H1 (cell line): ENCODE measurements at regions not wholly inside any gene's neighbourhood (a gene's known extent, or its start where the extent isn't known, plus 50 kb on each side); places are given as distances from the start of the nearest gene placed in this dataset.

Experiments
- CTCF ChIA-PET: fragments of 300-600 bp; sonication (Branson Sonifier 250); formaldehyde crosslinking; loops from one replicate; lab custom pipeline; 2021; ENCODE audit not compliant: partially characterized antibody; lab: Charles Lee
- POLR2A ChIA-PET: fragments of 300-600 bp; sonication (Branson Sonifier 250); formaldehyde crosslinking; loops from one replicate; lab custom pipeline; 2021; ENCODE audit warnings: inconsistent platforms; ENCODE audit not compliant: partially characterized antibody; lab: Charles Lee
- DNase-seq, 2 experiments: peaks; one replicate each; pipeline versions ENCODE4 v3.0.0 to v3.0.0-alpha.2; 2010 to 2022; ENCODE audit warnings: low spot score in 2 of 2, low read depth in 1 of 2, mixed read lengths in 1 of 2
- FAIRE-seq: peaks from 2 replicates; lab custom pipeline; 2011; peaks lifted over from hg19 to GRCh38; lab: Jason Lieb, UNC
- H2AFZ ChIP-seq: 2 replicates; pipeline ENCODE4 v1.8.1; 2012; ENCODE audit warnings: low read length, inconsistent platforms
- H2AK5ac ChIP-seq: 2 replicates; pipeline ENCODE4 v1.6.1; 2013; ENCODE audit warnings: low read depth, low read length
- H2BK120ac ChIP-seq: replicated peaks from 2 replicates; pipeline ENCODE3; 2013; ENCODE audit warnings: low read depth, low read length, inconsistent platforms
- H2BK12ac ChIP-seq: 2 replicates; pipeline ENCODE4 v1.6.1; 2013; ENCODE audit warnings: low read depth, low read length
- H2BK15ac ChIP-seq: 2 replicates; pipeline ENCODE4 v1.6.1; 2013; ENCODE audit warnings: low read length
- H2BK20ac ChIP-seq: 2 replicates; pipeline ENCODE4 v1.6.1; 2013; ENCODE audit warnings: low read length
- H2BK5ac ChIP-seq: 2 replicates; pipeline ENCODE4 v1.6.1; 2013; ENCODE audit warnings: low read depth, low read length
- H3K14ac ChIP-seq: 2 replicates; pipeline ENCODE4 v1.6.1; 2013; ENCODE audit warnings: inconsistent platforms; ENCODE audit not compliant: insufficient read length
- H3K18ac ChIP-seq: 2 replicates; pipeline ENCODE4 v1.6.1; 2013; ENCODE audit warnings: low read length; ENCODE audit errors: extremely low read depth
- H3K23ac ChIP-seq: 2 replicates; pipeline ENCODE4 v1.6.1; 2013; ENCODE audit warnings: inconsistent platforms; ENCODE audit not compliant: insufficient read length
- H3K23me2 ChIP-seq: 2 replicates; pipeline ENCODE4 v1.6.1; 2013; ENCODE audit warnings: low read depth, low read length
- H3K27ac ChIP-seq: 2 replicates; pipeline ENCODE4 v1.6.1; 2011; ENCODE audit warnings: low read depth, low read length, inconsistent platforms
- H3K27me3 ChIP-seq, 4 experiments: replicated peaks in 1 of 4; 1 replicate in 1 of 4; 2 replicates in 3 of 4; pipeline versions ENCODE4 v1.6.1 to v1.8.1; 2011 to 2013; ENCODE audit warnings: low read length in 3 of 4, mild to moderate bottlenecking in 3 of 4, inconsistent platforms in 2 of 4, mixed read lengths in 2 of 4, moderate library complexity in 1 of 4; ENCODE audit not compliant: control insufficient read depth in 3 of 4, insufficient read depth in 3 of 4; ENCODE audit errors: extremely low read depth in 1 of 4
- H3K36me3 ChIP-seq, 4 experiments: 2 replicates each; pipeline versions ENCODE4 v1.6.1 to v1.8.1; 2011 to 2013; ENCODE audit warnings: mild to moderate bottlenecking in 4 of 4, low read length in 3 of 4, moderate library complexity in 2 of 4, control low read depth in 1 of 4, inconsistent platforms in 1 of 4; ENCODE audit not compliant: insufficient read depth in 4 of 4, control insufficient read depth in 2 of 4
- H3K4ac ChIP-seq: replicated peaks from 2 replicates; pipeline ENCODE3; 2013; ENCODE audit warnings: low read length, low read depth, mixed read lengths, inconsistent platforms; ENCODE audit not compliant: insufficient read length
- H3K4me1 ChIP-seq, 4 experiments: replicated peaks in 1 of 4; 1 replicate in 1 of 4; 2 replicates in 3 of 4; pipeline versions ENCODE4 v1.6.1 to v1.8.1; 2011 to 2013; ENCODE audit warnings: low read length in 3 of 4, inconsistent platforms in 2 of 4, mixed read lengths in 1 of 4; ENCODE audit not compliant: insufficient read depth in 4 of 4, control insufficient read depth in 3 of 4
- H3K4me2 ChIP-seq, 2 experiments: 2 replicates each; pipeline versions ENCODE4 v1.6.1 to v1.8.1; 2011 to 2013; ENCODE audit warnings: low read depth in 2 of 2, low read length in 2 of 2, control low read depth in 1 of 2, inconsistent platforms in 1 of 2, mild to moderate bottlenecking in 1 of 2; ENCODE audit not compliant: insufficient read depth in 1 of 2
- H3K4me3 ChIP-seq, 4 experiments: fragments of 200-600, 300-600 bp in 1 of 4; sonication (generic), shearing (Covaris generic), sonication (Bioruptor Twin) in 1 of 4; 2 replicates each; pipeline versions ENCODE4 v1.5.1 to v1.8.1; 2011 to 2016; ENCODE audit warnings: low read length in 4 of 4, low read depth in 3 of 4, control low read depth in 2 of 4, inconsistent platforms in 2 of 4, mild to moderate bottlenecking in 2 of 4, mixed read lengths in 1 of 4, moderate library complexity in 1 of 4; ENCODE audit not compliant: insufficient read depth in 2 of 4; ENCODE audit errors: extremely low read depth in 1 of 4
- H3K56ac ChIP-seq: replicated peaks from 2 replicates; pipeline ENCODE3; 2013; ENCODE audit warnings: low read depth, mild to moderate bottlenecking, mixed read lengths, low read length, inconsistent platforms; ENCODE audit not compliant: insufficient read length
- H3K79me1 ChIP-seq: 2 replicates; pipeline ENCODE4 v1.6.1; 2013; ENCODE audit warnings: low read depth, low read length, control low read depth
- H3K79me2 ChIP-seq, 2 experiments: 2 replicates each; pipeline versions ENCODE4 v1.6.1 to v1.8.1; 2012 to 2013; ENCODE audit warnings: low read length in 2 of 2, mild to moderate bottlenecking in 2 of 2, inconsistent platforms in 1 of 2; ENCODE audit not compliant: insufficient read depth in 2 of 2, control insufficient read depth in 1 of 2
- H3K9ac ChIP-seq, 4 experiments: replicated peaks in 1 of 4; 1 replicate in 1 of 4; 2 replicates in 3 of 4; pipeline versions ENCODE4 v1.6.1 to v1.8.1; 2011 to 2013; ENCODE audit warnings: low read depth in 3 of 4, low read length in 3 of 4, control low read depth in 2 of 4, mild to moderate bottlenecking in 2 of 4, moderate library complexity in 2 of 4, inconsistent platforms in 1 of 4; ENCODE audit errors: extremely low read depth in 1 of 4
- H3K9me3 ChIP-seq, 2 experiments: 2 replicates each; pipeline versions ENCODE4 v1.6.1 to v1.8.1; 2012 to 2013; ENCODE audit warnings: mild to moderate bottlenecking in 2 of 2, moderate library complexity in 2 of 2, control low read depth in 1 of 2, inconsistent platforms in 1 of 2, low read depth in 1 of 2, low read length in 1 of 2, mixed read lengths in 1 of 2; ENCODE audit not compliant: insufficient read depth in 2 of 2
- H4K20me1 ChIP-seq, 2 experiments: replicated peaks in 1 of 2; 2 replicates each; pipeline versions ENCODE3 to v1.8.1; 2011 to 2013; ENCODE audit warnings: inconsistent platforms in 2 of 2, low read length in 2 of 2, mild to moderate bottlenecking in 1 of 2; ENCODE audit not compliant: insufficient read depth in 2 of 2, control insufficient read depth in 1 of 2
- H4K5ac ChIP-seq: 2 replicates; pipeline ENCODE4 v1.6.1; 2013; ENCODE audit warnings: low read length, low read depth, mixed read lengths, inconsistent platforms; ENCODE audit not compliant: insufficient read length
- H4K8ac ChIP-seq: 2 replicates; pipeline ENCODE4 v1.8.0; 2013; ENCODE audit warnings: mild to moderate bottlenecking, moderate library complexity, low read length, inconsistent platforms; ENCODE audit not compliant: insufficient read depth; ENCODE audit errors: extremely low read depth
- H4K91ac ChIP-seq: replicated peaks from 2 replicates; pipeline ENCODE3; 2013; ENCODE audit warnings: low read length, mixed read lengths, inconsistent platforms; ENCODE audit not compliant: insufficient read length
- BACH1 ChIP-seq: IDR thresholded peaks from 2 replicates; pipeline ENCODE4 v1.6.1; 2012; ENCODE audit warnings: low read length, improper control_type of control experiment
- E2F6 ChIP-seq: IDR thresholded peaks from 2 replicates; pipeline ENCODE4 v1.6.1; 2012; ENCODE audit warnings: inconsistent platforms
- KDM4A ChIP-seq: IDR thresholded peaks from one replicate; pipeline ENCODE4 v1.7.1; 2012; ENCODE audit warnings: low read depth, mild to moderate bottlenecking, moderate library complexity, low read length, inconsistent platforms; ENCODE audit not compliant: severe bottlenecking
- POU5F1 ChIP-seq: IDR thresholded peaks from 2 replicates; pipeline ENCODE4 v1.6.1; 2011; ENCODE audit warnings: low read depth, mild to moderate bottlenecking, low read length, moderate library complexity
- RFX5 ChIP-seq: IDR thresholded peaks from 2 replicates; pipeline ENCODE4 v1.6.1; 2011; ENCODE audit warnings: low read depth, low read length, improper control_type of control experiment, borderline replicate concordance
- SIX5 ChIP-seq: IDR thresholded peaks from 2 replicates; pipeline ENCODE4 v1.6.1; 2011; ENCODE audit warnings: mild to moderate bottlenecking, low read depth, low read length
- SRF ChIP-seq: IDR thresholded peaks from 2 replicates; pipeline ENCODE4 v1.6.1; 2011; ENCODE audit warnings: mild to moderate bottlenecking, low read depth, low read length, moderate library complexity
- TEAD4 ChIP-seq: IDR thresholded peaks from 2 replicates; pipeline ENCODE4 v1.6.1; 2012; ENCODE audit warnings: low read depth, low read length, inconsistent platforms, mixed read lengths
- ZNF274 ChIP-seq: IDR thresholded peaks from 2 replicates; pipeline ENCODE4 v1.7.0; 2012; ENCODE audit warnings: low read length, borderline replicate concordance; ENCODE audit errors: extremely low read depth

GRCh38 chr21:14750041-14750440 lies 203.9 kb upstream of the SAMSN1 start:
- Histone ChIP-seq H3K23ac (no peak overlapping the region), H2BK20ac (no peak overlapping the region), H3K14ac (no peak overlapping the region), H3K9me3 (no peaks in the 10 kb centered on the region), H4K91ac (no peak overlapping the region), H2BK120ac (no peak overlapping the region), H3K9ac (no peak overlapping the region), H3K56ac (no peak overlapping the region), H3K4me2 (no peak overlapping the region), H3K27ac (no peak overlapping the region), H3K4me1 (no peaks in the 10 kb centered on the region), H3K79me2 (no peaks in the 10 kb centered on the region), H3K27me3 (peaks cover 0 to 1% (median 0%) of the 10 kb centered on the region in 4 experiments; a peak in 1 of 7 replicates), H2BK12ac (no peak overlapping the region), H3K79me1 (no peaks in the 10 kb centered on the region), H3K4ac (no peak overlapping the region), H2AFZ (no peak overlapping the region), H3K36me3 (no peaks in the 10 kb centered on the region), H3K23me2 (no peaks in the 10 kb centered on the region), H2BK15ac (no peak overlapping the region), H2BK5ac (no peak overlapping the region), H4K5ac (no peak overlapping the region), H4K20me1 (no peaks in the 10 kb centered on the region), H2AK5ac (no peak overlapping the region), H3K18ac (no peak overlapping the region), H3K4me3 (no peak overlapping the region), H4K8ac (no peak overlapping the region)
- TF ChIP-seq RFX5 (no peak), E2F6 (no peak), ZNF274 (no peak), KDM4A (no peak), BACH1 (no peak), SRF (no peak), POU5F1 (no peak), SIX5 (no peak), TEAD4 (no peak)
- no peak for FAIRE-seq
- ChIA-PET CTCF (no interaction called here), POLR2A (no interaction called here)
- DNase-seq: no peak
